ENCODE measurements at regions not wholly inside any gene's neighbourhood (a gene's known extent, or its start where the extent isn't known, plus 50 kb on each side); places are given as distances from the start of the nearest gene placed in this dataset.

DNA sequence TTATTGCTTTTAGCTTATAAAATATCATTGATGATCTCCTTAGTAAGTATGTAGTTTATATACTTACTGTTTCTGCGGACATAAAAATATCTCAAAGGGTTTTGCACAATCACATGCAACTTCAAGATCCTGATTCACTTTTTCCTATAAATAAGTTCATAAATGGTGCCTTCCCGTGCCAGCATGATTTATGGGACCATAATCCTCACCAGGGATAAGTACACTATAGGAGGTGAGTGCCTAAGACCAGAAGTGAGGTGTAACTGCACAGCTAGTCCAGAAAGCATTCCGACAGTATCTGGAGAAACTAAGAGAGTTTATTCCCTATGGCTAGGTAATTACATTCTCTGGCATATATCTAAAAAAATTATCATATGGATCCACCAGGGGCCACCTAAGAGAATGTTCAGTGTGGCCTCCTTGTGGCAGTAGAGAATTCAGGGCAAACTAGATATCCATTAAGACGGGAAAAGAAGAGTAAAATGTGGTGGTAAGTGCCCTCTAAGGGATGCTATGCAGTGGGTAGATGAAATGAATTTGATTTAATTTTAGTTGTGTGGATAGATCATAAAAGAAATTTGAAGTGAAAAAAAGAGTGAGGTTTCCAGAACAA lies 402.5 kb upstream of the SLC24A2 start:
- no peak for DNase-seq

GRCh38 chr9:20189871-20190270 lies 401.0 kb upstream of the SLC24A2 start:
- DNase-seq = no peak

- DNase-seq = no peak
Observed at GRCh38 chr9:20188616-20189369, 400.0 kb upstream of the SLC24A2 start.

DNA sequence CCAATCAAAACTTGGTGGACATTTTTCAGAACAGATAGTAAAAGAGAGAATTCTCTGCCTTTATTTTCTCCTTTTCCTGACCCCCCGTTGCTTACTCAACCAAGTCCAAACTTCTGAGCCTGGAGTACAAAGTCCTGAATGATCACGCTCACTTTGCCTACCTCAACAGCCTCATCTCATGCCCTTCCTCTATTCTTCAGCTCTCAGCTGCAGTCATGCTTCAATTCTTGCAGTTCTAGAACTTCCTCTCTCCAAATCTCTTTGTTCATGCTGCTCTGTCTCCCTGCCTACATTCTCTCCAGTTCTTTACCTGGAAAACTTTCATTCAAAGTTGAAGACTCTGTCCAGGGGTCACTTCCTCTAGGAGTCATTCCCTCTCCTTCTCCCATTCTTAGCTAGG lies 398.5 kb upstream of the SLC24A2 start:
- DNase-seq = no peak

- DNase-seq = no peak
Observed at GRCh38 chr9:20186823-20187222, 398.0 kb upstream of the SLC24A2 start.

GRCh38 chr9:20186231-20186630 lies 397.4 kb upstream of the SLC24A2 start:
- no peak for DNase-seq

DNA sequence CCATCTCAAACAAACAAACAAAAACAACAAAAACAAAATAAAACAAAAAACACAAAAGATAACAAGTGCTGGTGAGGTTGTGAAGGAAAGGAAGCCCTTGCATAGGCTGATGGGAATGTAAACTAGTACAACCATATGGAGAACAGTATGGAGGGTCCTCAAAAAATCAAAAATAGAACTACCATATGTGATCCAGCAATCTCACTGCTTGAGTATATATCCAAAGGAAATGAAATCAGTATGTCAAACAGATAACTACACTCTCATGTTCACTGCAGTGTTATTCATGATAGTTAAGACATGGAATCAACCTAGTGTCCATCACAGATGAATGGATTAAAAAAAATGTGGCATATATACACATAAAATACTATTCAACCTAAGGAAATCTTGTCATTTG lies 395.7 kb upstream of the SLC24A2 start:
- DNase-seq = no peak

GRCh38 chr9:20178679-20179078 lies 389.8 kb upstream of the SLC24A2 start:
- no peak for DNase-seq

DNA sequence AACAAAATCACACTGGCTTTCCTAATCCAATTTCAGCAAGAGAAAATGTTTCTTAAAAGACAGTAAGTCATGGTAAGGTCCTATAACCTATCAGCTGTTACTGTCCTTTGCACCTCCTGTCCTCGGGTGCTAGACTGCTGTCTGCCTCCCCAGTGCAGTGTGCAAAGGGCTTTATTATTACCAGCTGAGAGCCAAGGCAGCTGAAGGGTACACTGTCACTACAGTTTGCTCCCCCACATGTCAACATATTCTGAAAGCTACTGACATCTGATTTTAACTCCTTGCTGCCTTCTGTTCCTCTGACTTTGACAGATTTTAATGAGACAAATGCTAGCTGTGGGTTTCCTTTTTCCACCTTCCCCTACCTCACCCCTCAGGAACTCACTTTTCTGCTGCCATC lies 389.4 kb upstream of the SLC24A2 start:
- no peak for DNase-seq

GRCh38 chr9:20170122-20170521 lies 381.3 kb upstream of the SLC24A2 start:
- DNase-seq = no peak

GRCh38 chr9:20152151-20152725 lies 363.4 kb upstream of the SLC24A2 start:
- no peak for DNase-seq

GRCh38 chr9:20148416-20148815 lies 359.6 kb upstream of the SLC24A2 start:
- DNase-seq = no peak

DNA sequence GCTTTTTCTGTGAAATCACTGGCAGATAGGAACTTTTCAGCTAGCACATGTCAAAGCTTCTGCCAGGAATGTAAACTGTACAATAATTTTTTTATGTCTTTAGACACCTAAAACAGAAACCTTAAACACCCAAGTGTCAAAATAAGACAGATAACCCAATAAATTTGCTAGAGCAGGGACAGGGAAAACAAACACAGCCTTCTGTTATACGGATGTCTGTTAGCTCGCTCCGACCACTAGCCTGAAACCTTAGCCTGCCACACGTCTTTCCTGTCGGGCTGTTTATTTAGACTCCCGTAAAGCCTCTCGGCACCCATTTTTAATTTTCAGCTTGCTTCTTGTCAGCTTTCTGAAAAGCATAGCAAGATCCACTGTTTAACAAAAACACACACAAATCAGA lies 355.4 kb upstream of the SLC24A2 start:
- no peak for DNase-seq

DNA sequence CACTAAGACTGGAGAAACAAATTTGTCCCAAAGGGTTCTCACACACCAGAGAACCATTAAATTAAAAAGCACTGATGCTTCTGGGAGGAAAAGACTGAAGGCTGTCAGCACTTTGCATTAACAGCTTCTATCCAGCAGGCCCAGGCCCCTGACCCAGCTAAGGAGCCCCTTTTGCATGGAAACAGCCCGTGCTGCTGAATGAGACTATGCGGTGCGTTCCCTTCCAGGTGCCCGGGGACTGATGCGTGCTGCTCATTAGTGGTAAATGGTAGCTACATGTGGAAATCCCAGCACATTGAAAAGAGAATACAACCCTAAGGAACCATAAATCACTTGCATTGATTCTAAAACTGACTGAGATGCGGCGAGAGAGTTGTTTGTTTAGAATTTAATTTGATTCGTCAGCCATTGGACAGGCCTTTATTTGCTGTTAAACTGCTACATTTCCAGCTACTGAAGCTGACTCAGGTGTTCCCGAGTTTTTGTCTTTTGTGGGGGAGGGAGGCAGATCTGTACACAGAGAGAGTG lies 351.0 kb upstream of the SLC24A2 start:
- DNase-seq = no peak

DNA sequence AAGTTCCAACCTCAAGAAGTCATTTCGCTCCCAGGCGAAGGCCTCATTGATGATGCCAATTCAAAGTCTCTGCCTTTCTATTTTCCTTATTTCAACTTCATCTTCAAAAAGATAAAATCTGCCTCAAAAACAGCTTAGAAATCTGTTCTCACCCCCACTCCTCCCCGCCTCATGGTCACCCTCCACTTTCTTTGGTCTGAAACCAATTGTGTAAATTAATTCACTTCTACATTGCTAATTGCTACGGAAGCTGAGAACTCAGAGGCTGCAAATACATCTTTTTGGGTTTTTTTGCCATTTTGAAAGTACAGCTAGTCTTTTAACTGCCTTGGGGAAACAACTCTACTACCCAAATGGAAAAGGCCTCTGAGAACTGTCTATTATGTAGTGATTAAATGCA lies 350.0 kb upstream of the SLC24A2 start:
- DNase-seq = no peak

- no peak for DNase-seq
Observed at GRCh38 chr9:20138116-20138515, 349.3 kb upstream of the SLC24A2 start.

DNA sequence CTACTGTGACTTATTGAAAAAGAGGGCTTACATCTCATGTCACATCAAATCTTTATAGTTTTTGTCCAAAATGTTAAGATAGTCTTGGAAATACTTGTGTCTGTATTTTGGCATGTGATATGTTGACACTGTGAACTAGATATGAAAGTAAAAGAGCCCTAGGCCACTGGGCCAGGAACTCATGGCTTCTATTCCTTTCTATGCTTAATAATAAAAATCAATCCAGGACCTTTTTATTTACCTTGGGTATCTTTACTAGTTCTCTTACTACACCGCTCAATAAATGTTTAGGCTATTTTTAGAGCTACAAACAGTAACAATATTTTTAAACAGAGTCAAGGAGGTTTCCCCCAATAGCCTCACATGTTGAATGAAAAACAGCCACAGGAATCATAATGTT lies 348.6 kb upstream of the SLC24A2 start:
- DNase-seq = no peak

GRCh38 chr9:20135119-20135697 lies 346.4 kb upstream of the SLC24A2 start:
- DNase-seq = no peak

- no peak for DNase-seq
Observed at GRCh38 chr9:20125727-20126126, 336.9 kb upstream of the SLC24A2 start.

DNA sequence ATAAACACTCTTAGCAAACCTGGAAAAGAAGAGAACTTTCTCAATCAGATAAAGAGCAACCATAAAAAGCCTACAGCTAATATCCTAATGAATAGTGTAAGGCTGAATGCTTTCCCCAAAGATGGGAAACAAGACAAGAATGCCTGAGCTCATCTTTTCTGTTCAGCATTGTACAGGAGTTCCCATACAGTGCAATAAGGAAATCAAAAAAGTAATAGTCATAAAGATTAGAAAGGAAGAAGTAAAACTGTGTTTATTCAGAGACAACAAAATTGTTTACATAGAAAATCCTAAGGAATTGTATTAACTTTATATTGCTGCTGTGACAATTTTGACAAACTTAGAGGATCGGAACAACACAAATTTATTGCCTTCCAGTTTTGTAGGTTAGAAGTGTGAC lies 330.7 kb upstream of the SLC24A2 start:
- DNase-seq = no peak

GRCh38 chr9:20117986-20118385 lies 329.1 kb upstream of the SLC24A2 start:
- DNase-seq = no peak

DNA sequence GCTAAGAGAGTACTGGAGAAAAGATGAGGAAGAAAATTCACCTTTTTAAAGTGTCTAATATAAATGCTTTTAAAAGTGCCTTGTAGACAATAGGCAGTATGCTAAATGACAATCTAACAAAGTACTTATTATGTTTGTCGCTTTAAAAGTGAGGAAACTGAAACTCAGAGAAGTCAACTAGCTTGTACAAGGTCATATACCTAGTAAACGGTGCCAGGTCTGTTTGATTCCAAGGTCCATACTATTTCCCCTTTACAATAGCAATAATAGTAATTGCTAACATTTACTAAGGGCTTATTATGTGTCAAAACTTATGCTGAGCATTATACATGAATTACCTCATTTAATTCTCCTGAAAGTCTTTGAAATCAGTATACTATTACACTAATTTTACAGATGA lies 328.6 kb upstream of the SLC24A2 start:
- no peak for DNase-seq

GRCh38 chr9:20114974-20115373 lies 326.1 kb upstream of the SLC24A2 start:
- DNase-seq = no peak

DNA sequence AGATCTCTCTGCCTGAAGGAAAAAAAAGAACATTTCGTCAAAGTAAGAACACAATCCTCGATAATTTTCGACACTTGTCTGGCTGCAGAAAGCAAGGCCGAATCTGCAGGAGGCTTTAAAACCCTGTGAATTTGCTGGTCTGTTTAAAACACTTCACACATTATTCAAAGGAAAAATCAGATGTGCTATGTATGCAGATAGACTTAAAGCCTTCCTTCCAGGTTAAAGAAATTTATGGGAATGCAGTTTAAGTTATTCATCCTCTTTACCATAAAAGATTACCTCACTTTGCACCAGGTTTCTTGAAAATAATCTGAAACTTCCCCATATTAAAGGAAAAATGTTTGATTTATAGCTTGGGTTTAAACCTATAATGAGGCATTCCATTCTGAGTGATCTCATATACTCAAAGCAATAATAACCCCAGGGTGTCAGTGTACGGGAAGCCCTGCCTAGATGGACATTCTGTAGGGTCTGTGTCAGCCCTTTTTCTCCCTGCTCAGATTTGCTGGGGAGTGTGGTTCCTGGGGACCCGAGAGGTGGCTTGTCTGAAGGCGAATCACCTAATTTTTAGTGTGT lies 323.5 kb upstream of the SLC24A2 start:
- no peak for DNase-seq

All from NCI-H2081 treated with DMSO at 0.1 percent for 48 hours (cell line).